ENCODE measurements at regions not wholly inside any gene's neighbourhood (a gene's known extent, or its start where the extent isn't known, plus 50 kb on each side); places are given as distances from the start of the nearest gene placed in this dataset.

DNA sequence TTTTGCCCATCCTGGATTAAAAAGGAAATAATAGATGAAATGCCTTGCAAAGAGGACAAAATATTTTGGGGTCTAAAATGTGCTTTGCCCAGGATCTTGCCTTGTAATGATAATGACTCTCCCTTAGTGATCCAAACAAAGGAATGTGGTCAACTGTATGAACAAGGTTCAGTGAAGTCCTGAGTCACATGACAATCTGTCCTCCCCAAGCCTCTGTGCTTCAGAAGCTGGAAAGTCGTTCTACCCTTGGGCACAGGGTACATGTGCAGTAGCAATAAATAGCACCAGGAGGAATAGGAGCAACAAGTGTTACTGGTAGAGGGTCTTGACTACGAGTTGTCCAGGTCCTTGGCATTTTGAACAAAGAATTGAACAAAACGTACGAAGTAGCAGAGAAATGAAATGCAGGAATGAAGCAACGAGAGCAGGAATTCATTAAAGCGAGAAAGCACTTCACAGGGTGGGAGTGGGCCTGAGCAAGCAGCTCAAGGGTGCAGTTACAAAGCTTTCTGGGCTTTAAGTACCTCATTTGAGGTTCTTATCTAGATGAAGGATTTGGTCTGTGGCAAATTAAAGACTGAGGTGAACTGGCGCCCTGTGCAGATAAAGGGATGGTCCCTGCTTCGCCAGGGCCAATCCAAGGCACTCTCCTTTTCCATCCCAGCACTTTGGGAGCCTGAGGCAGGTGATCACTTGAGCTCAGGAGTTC lies 65.8 kb downstream of the RESF1 start:
- H4K20me1 ChIP-seq (ENCODE audit: low read length), result no peaks in the 10 kb centered on the region
- intact Hi-C loops (cut with micrococcal nuclease), result no loop called here
- CTCF ChIA-PET, result no interaction called here
- no peaks in the 10 kb centered on the region for H3K79me2 ChIP-seq (ENCODE audit: low read length)
- H3K27me3 ChIP-seq (ENCODE audit: low read length), result no peaks in the 10 kb centered on the region
- H3F3A ChIP-seq (ENCODE audit: low read length, unreplicated experiment), result no peaks in the 10 kb centered on the region
- H2AFZ ChIP-seq (ENCODE audit: low read length), result no peak overlapping the region
- H3K36me3 ChIP-seq (ENCODE audit: low read depth, low read length), result no peaks in the 10 kb centered on the region
- H3K4me2 ChIP-seq (ENCODE audit: low read length), result no peak overlapping the region
- H3K9me3 ChIP-seq (ENCODE audit: low read length), result no peaks in the 10 kb centered on the region
- DNase-seq (no peak), ATAC-seq (no peak)
- no peaks in the 10 kb centered on the region for H3K4me1 ChIP-seq (ENCODE audit: insufficient read depth, low read length)
- no peak overlapping the region for H3K27ac ChIP-seq (ENCODE audit: low read length)
- TF ChIP-seq EZH2phosphoT487 (IDR thresholded peaks at IDR 0.05; ENCODE audit: borderline replicate concordance, low read length) (no peak), CTCF (conservative IDR thresholded peaks at IDR 0.05; ENCODE audit: low read depth, low read length) (no peak), EZH2 (IDR thresholded peaks at IDR 0.05; ENCODE audit: low read length, unreplicated experiment) (no peak)
- H3K9ac ChIP-seq (ENCODE audit: low read length), result no peak overlapping the region
- H3K9me2 ChIP-seq (replicated peaks; ENCODE audit: low read length), result no peaks in the 10 kb centered on the region
- H3K4me3 ChIP-seq (ENCODE audit: low read length), result no peak overlapping the region
- BruUV-seq (replicated peaks), result no TSS peak
- POLR2A ChIA-PET (ENCODE audit: unreplicated experiment), result no interaction called here

GRCh38 chr12:32025906-32026305 lies 66.7 kb downstream of the RESF1 start:
- H3F3A ChIP-seq (ENCODE audit: low read length, unreplicated experiment), result no peaks in the 10 kb centered on the region
- no peak overlapping the region for H3K27ac ChIP-seq (ENCODE audit: low read length)
- H3K4me2 ChIP-seq (ENCODE audit: low read length), result no peak overlapping the region
- BruUV-seq (replicated peaks), result no TSS peak
- no peaks in the 10 kb centered on the region for H3K9me2 ChIP-seq (replicated peaks; ENCODE audit: low read length)
- no peak overlapping the region for H2AFZ ChIP-seq (ENCODE audit: low read length)
- no peaks in the 10 kb centered on the region for H3K79me2 ChIP-seq (ENCODE audit: low read length)
- no peaks in the 10 kb centered on the region for H3K9me3 ChIP-seq (ENCODE audit: low read length)
- ChIA-PET POLR2A (ENCODE audit: unreplicated experiment) (no interaction called here), CTCF (no interaction called here)
- H3K36me3 ChIP-seq (ENCODE audit: low read depth, low read length), result no peaks in the 10 kb centered on the region
- TF ChIP-seq CTCF (conservative IDR thresholded peaks at IDR 0.05; ENCODE audit: low read depth, low read length) (no peak), EZH2 (IDR thresholded peaks at IDR 0.05; ENCODE audit: low read length, unreplicated experiment) (no peak), EZH2phosphoT487 (IDR thresholded peaks at IDR 0.05; ENCODE audit: borderline replicate concordance, low read length) (no peak)
- H3K4me3 ChIP-seq (ENCODE audit: low read length), result no peak overlapping the region
- no peaks in the 10 kb centered on the region for H3K27me3 ChIP-seq (ENCODE audit: low read length)
- intact Hi-C loops (cut with micrococcal nuclease), result no loop called here
- ATAC-seq (no peak), DNase-seq (no peak)
- no peak overlapping the region for H3K9ac ChIP-seq (ENCODE audit: low read length)
- H3K4me1 ChIP-seq (ENCODE audit: insufficient read depth, low read length), result no peaks in the 10 kb centered on the region
- no peaks in the 10 kb centered on the region for H4K20me1 ChIP-seq (ENCODE audit: low read length)

DNA sequence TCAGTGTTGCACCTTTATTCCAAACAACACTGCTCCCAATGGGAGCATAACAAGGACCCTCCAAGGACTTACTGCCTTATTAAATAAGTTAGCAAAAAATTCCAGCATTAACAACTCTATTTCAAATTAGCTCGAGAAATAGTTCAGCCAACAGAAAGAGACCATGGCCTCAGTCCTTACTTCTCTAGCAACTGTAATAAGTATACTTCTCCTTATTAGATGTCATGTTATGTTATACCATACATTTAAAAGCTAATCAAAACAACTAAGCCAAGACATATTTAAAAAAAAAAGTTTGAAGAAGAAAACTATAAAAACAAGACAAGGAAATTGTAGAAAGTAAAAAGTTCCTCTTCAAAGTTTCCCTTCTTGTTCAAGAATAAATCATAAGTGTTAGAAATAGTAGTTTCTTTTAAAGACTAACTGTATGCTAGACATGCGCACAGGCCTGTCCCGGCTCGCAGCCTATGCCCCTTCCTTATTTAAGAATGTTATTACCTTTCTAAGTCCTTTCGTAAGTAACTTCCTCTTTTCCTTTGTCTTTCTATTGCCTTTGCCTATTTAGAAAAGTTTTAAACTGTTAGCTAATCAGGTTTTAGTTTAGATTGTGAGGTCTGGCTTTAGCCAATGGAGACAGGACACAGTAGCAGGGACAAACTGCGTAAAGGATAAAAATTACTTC lies 68.6 kb downstream of the RESF1 start:
- Histone ChIP-seq H4K20me1 (ENCODE audit: low read length) (no peaks in the 10 kb centered on the region), H3K9me2 (replicated peaks; ENCODE audit: low read length) (no peaks in the 10 kb centered on the region), H3K4me1 (ENCODE audit: insufficient read depth, low read length) (no peaks in the 10 kb centered on the region), H3K9ac (ENCODE audit: low read length) (no peak overlapping the region), H3K79me2 (ENCODE audit: low read length) (no peaks in the 10 kb centered on the region), H3K9me3 (ENCODE audit: low read length) (no peaks in the 10 kb centered on the region), H3F3A (ENCODE audit: low read length, unreplicated experiment) (no peaks in the 10 kb centered on the region), H3K4me2 (ENCODE audit: low read length) (no peak overlapping the region), H3K36me3 (ENCODE audit: low read depth, low read length) (no peaks in the 10 kb centered on the region), H3K4me3 (ENCODE audit: low read length) (no peak overlapping the region), H3K27me3 (ENCODE audit: low read length) (no peaks in the 10 kb centered on the region), H2AFZ (ENCODE audit: low read length) (no peak overlapping the region), H3K27ac (ENCODE audit: low read length) (no peak overlapping the region)
- CTCF ChIA-PET, result no interaction called here
- DNase-seq (no peak), ATAC-seq (no peak)
- TF ChIP-seq EZH2 (IDR thresholded peaks at IDR 0.05; ENCODE audit: low read length, unreplicated experiment) (no peak), EZH2phosphoT487 (IDR thresholded peaks at IDR 0.05; ENCODE audit: borderline replicate concordance, low read length) (no peak), CTCF (conservative IDR thresholded peaks at IDR 0.05; ENCODE audit: low read depth, low read length) (no peak)
- POLR2A ChIA-PET (ENCODE audit: unreplicated experiment), result no interaction called here
- BruUV-seq (replicated peaks), result no TSS peak
- intact Hi-C loops (cut with micrococcal nuclease), result no loop called here

Data from PC-3 (cell line).